Keratinocyte (primary cell): ENCODE measurements at regions not wholly inside any gene's neighbourhood (a gene's known extent, or its start where the extent isn't known, plus 50 kb on each side); places are given as distances from the start of the nearest gene placed in this dataset.
A peak's percentile ranks its signal among the peaks of the same experiment; 100 is the strongest.

Source experiments
- DNase-seq: peaks from one replicate; pipeline ENCODE4 v3.0.0-alpha.2; 2011; ENCODE audit warnings: low read depth, missing footprints, low spot score
- FAIRE-seq: peaks from 2 replicates; lab custom pipeline; 2011; peaks lifted over from hg19 to GRCh38; lab: Jason Lieb, UNC
- H2AFZ ChIP-seq: 2 replicates; pipeline ENCODE4 v1.6.0; 2012; ENCODE audit warnings: low read length, control low read depth, inconsistent platforms; ENCODE audit not compliant: control insufficient read depth
- H3K27ac ChIP-seq: 2 replicates; pipeline ENCODE4 v1.5.1; 2011; ENCODE audit warnings: low read length; ENCODE audit not compliant: control insufficient read depth, insufficient read depth
- H3K27me3 ChIP-seq: 3 replicates; pipeline ENCODE4 v1.6.0; 2011; ENCODE audit warnings: low read length; ENCODE audit not compliant: control insufficient read depth, insufficient read depth; ENCODE audit errors: extremely low read depth
- H3K36me3 ChIP-seq, 2 experiments: 2 replicates in 1 of 2; 3 replicates in 1 of 2; pipeline ENCODE4 v1.5.1; 2011; ENCODE audit warnings: low read length in 2 of 2, mild to moderate bottlenecking in 1 of 2; ENCODE audit not compliant: control insufficient read depth in 2 of 2, insufficient read depth in 2 of 2; ENCODE audit errors: extremely low read depth in 1 of 2
- H3K4me1 ChIP-seq: 3 replicates; pipeline ENCODE4 v1.5.1; 2011; ENCODE audit warnings: low read length; ENCODE audit not compliant: control insufficient read depth, insufficient read depth; ENCODE audit errors: extremely low read depth
- H3K4me2 ChIP-seq: 3 replicates; pipeline ENCODE4 v1.6.0; 2011; ENCODE audit warnings: low read depth, low read length; ENCODE audit not compliant: control insufficient read depth, insufficient read depth; ENCODE audit errors: extremely low read depth
- H3K4me3 ChIP-seq, 3 experiments: fragments of 200-600 bp in 1 of 3; sonication (generic) in 1 of 3; 2 replicates in 2 of 3; 3 replicates in 1 of 3; pipeline ENCODE4 v1.5.1; 2011 to 2016; ENCODE audit warnings: low read length in 3 of 3, mild to moderate bottlenecking in 3 of 3, control low read depth in 2 of 3, inconsistent platforms in 1 of 3, low read depth in 1 of 3, mixed read lengths in 1 of 3, mixed run types in 1 of 3, moderate library complexity in 1 of 3; ENCODE audit not compliant: control insufficient read depth in 2 of 3, insufficient read depth in 2 of 3; ENCODE audit errors: extremely low read depth in 1 of 3
- H3K79me2 ChIP-seq: 2 replicates; pipeline ENCODE4 v1.6.0; 2012; ENCODE audit warnings: low read length; ENCODE audit not compliant: control insufficient read depth, insufficient read depth
- H3K9ac ChIP-seq: 3 replicates; pipeline ENCODE4 v1.6.0; 2011; ENCODE audit warnings: low read length; ENCODE audit not compliant: control insufficient read depth, insufficient read depth; ENCODE audit errors: extremely low read depth
- H3K9me1 ChIP-seq: 3 replicates; pipeline ENCODE4 v1.6.0; 2011; ENCODE audit warnings: low read length; ENCODE audit not compliant: control insufficient read depth, insufficient read depth; ENCODE audit errors: extremely low read depth
- H3K9me3 ChIP-seq: 2 replicates; pipeline ENCODE4 v1.5.1; 2012; ENCODE audit warnings: low read depth, low read length; ENCODE audit not compliant: control insufficient read depth
- H4K20me1 ChIP-seq: 3 replicates; pipeline ENCODE4 v1.6.0; 2011; ENCODE audit warnings: low read length; ENCODE audit not compliant: control insufficient read depth, insufficient read depth; ENCODE audit errors: extremely low read depth
- CTCF ChIP-seq, 3 experiments: IDR thresholded peaks in 1 of 3; conservative IDR thresholded peaks in 1 of 3; optimal IDR thresholded peaks in 1 of 3; 2 replicates in 2 of 3; 3 replicates in 1 of 3; pipeline versions ENCODE3 to v1.5.1; 2011; ENCODE audit warnings: low read length in 3 of 3, mild to moderate bottlenecking in 3 of 3, moderate library complexity in 2 of 3, control low read depth in 1 of 3, inconsistent platforms in 1 of 3; ENCODE audit not compliant: insufficient read depth in 2 of 3; ENCODE audit errors: extremely low read depth in 1 of 3
- EZH2 ChIP-seq: IDR thresholded peaks from one replicate; pipeline ENCODE4 v1.6.1; 2012; ENCODE audit warnings: inconsistent platforms, mild to moderate bottlenecking, low read length, moderate library complexity
- dilution Hi-C: fragments of 300-500 bp; cut with MboI; formaldehyde crosslinking; loops from one replicate; pipeline ENCODE4 v1.7.0; 2020; ENCODE audit warnings: low sequenced_read_pairs; ENCODE audit not compliant: extremely low pct_ligation_motif_present

GRCh38 chr14:46581036-46581671 lies 70.4 kb downstream of the RPL10L start:
- H2AFZ ChIP-seq: no peak overlapping the region
- DNase-seq: no peak
- dilution Hi-C loops: no loop called here

GRCh38 chr14:46574978-46575375 lies 76.6 kb downstream of the RPL10L start:
- TF ChIP-seq EZH2: no peak
- no peak for TF ChIP-seq CTCF (optimal IDR thresholded peaks at IDR 0.05 in 1 of 3, IDR thresholded peaks at IDR 0.05 in 1 of 3, conservative IDR thresholded peaks at IDR 0.05 in 1 of 3; ENCODE audit: extremely low read depth in 1 of 3, insufficient read depth in 2 of 3, low read length in 3 of 3)
- no peaks in the 10 kb centered on the region for H3K27me3 ChIP-seq
- dilution Hi-C loops: no loop called here
- no peaks in the 10 kb centered on the region for H3K9me3 ChIP-seq
- no peak for DNase-seq
- H3K79me2 ChIP-seq: no peaks in the 10 kb centered on the region
- no peaks in the 10 kb centered on the region for H3K9me1 ChIP-seq
- no peaks in the 10 kb centered on the region for H3K4me1 ChIP-seq
- no peak overlapping the region for H3K9ac ChIP-seq
- no peaks in the 10 kb centered on the region for H3K36me3 ChIP-seq
- no peak overlapping the region for H3K27ac ChIP-seq
- no peak overlapping the region for H2AFZ ChIP-seq
- no peaks in the 10 kb centered on the region for H4K20me1 ChIP-seq
- no peak overlapping the region for H3K4me2 ChIP-seq
- H3K4me3 ChIP-seq: no peak overlapping the region
- no peak for FAIRE-seq

More at GRCh38 chr14:46581036-46581671, 70.4 kb downstream of the RPL10L start:
- H3K79me2 ChIP-seq: no peaks in the 10 kb centered on the region
- H3K4me2 ChIP-seq: no peak overlapping the region
- no peaks in the 10 kb centered on the region for H3K36me3 ChIP-seq
- TF ChIP-seq EZH2: no peak
- peak; percentile 19 to 54 (median 36) for TF ChIP-seq CTCF (optimal IDR thresholded peaks at IDR 0.05 in 1 of 3, IDR thresholded peaks at IDR 0.05 in 1 of 3, conservative IDR thresholded peaks at IDR 0.05 in 1 of 3; ENCODE audit: extremely low read depth in 1 of 3, insufficient read depth in 2 of 3, low read length in 3 of 3)
- FAIRE-seq: no peak
- H3K4me3 ChIP-seq: no peak overlapping the region
- H3K27me3 ChIP-seq: no peaks in the 10 kb centered on the region
- no peaks in the 10 kb centered on the region for H3K9me1 ChIP-seq
- H3K4me1 ChIP-seq: no peaks in the 10 kb centered on the region
- H3K9me3 ChIP-seq: no peaks in the 10 kb centered on the region
- no peaks in the 10 kb centered on the region for H4K20me1 ChIP-seq
- no peak overlapping the region for H3K9ac ChIP-seq
- no peak overlapping the region for H3K27ac ChIP-seq
